PC-3 (cell line): ENCODE measurements at regions not wholly inside any gene's neighbourhood (a gene's known extent, or its start where the extent isn't known, plus 50 kb on each side); places are given as distances from the start of the nearest gene placed in this dataset.

Experiments
- ATAC-seq: fragments of 200-7000 bp; cut with Tn5 transposase; 2 replicates; pipeline ENCODE4 v1.9.1; 2020; ENCODE audit warnings: mild to moderate bottlenecking, moderate library complexity
- BruUV-seq: library from RNA; stranded (reverse); fragments of 400-500 nt; replicated peaks from 2 replicates; lab custom pipeline; 2021; lab: Mats Ljungman, UMichigan
- CTCF ChIA-PET: fragments of 300-600 bp; sonication (Branson Sonifier 250); formaldehyde crosslinking; loops from one replicate; lab custom pipeline; 2022; ENCODE audit warnings: antibody characterized with exemption; lab: Charles Lee
- POLR2A ChIA-PET: fragments of 300-600 bp; sonication (Branson Sonifier 250); formaldehyde crosslinking; loops from one replicate; lab custom pipeline; 2022; ENCODE audit warnings: antibody characterized with exemption; ENCODE audit not compliant: unreplicated experiment; lab: Charles Lee
- DNase-seq: peaks from one replicate; pipeline ENCODE4 v3.0.0-alpha.2; 2015
- H2AFZ ChIP-seq: fragments of 300-600 bp; sonication (generic); 2 replicates; pipeline ENCODE4 v1.6.0; 2016; ENCODE audit warnings: antibody characterized with exemption, low read length
- H3F3A ChIP-seq: fragments of 300-600 bp; sonication (generic); one replicate; pipeline ENCODE4 v1.6.0; 2017; ENCODE audit warnings: antibody characterized with exemption, low read length, control low read depth, mild to moderate bottlenecking; ENCODE audit not compliant: unreplicated experiment
- H3K27ac ChIP-seq: fragments of 300-600 bp; sonication (generic); 2 replicates; pipeline ENCODE4 v1.5.1; 2016; ENCODE audit warnings: mild to moderate bottlenecking, low read length
- H3K27me3 ChIP-seq: fragments of 300-600 bp; sonication (generic); 2 replicates; pipeline ENCODE4 v1.6.1; 2016; ENCODE audit warnings: low read length, mixed read lengths
- H3K36me3 ChIP-seq: fragments of 300-600 bp; sonication (generic); 2 replicates; pipeline ENCODE4 v1.6.1; 2016; ENCODE audit warnings: low read depth, mixed run types, low read length, mixed read lengths
- H3K4me1 ChIP-seq: fragments of 300-600 bp; sonication (generic); 2 replicates; pipeline ENCODE4 v1.5.1; 2016; ENCODE audit warnings: low read length; ENCODE audit not compliant: insufficient read depth
- H3K4me2 ChIP-seq: fragments of 300-600 bp; sonication (generic); 2 replicates; pipeline ENCODE4 v1.6.0; 2016; ENCODE audit warnings: low read length
- H3K4me3 ChIP-seq: fragments of 300-600 bp; sonication (generic); 2 replicates; pipeline ENCODE4 v1.5.1; 2016; ENCODE audit warnings: mild to moderate bottlenecking, low read length, mixed read lengths
- H3K79me2 ChIP-seq: fragments of 300-600 bp; sonication (generic); 2 replicates; pipeline ENCODE4 v1.6.1; 2017; ENCODE audit warnings: low read length, mixed read lengths
- H3K9ac ChIP-seq: fragments of 300-600 bp; sonication (generic); 2 replicates; pipeline ENCODE4 v1.6.0; 2016; ENCODE audit warnings: mild to moderate bottlenecking, low read length
- H3K9me2 ChIP-seq: fragments of 300-600 bp; sonication (generic); replicated peaks from 2 replicates; pipeline ENCODE4 v1.6.1; 2016; ENCODE audit warnings: mixed run types, low read length, mixed read lengths
- H3K9me3 ChIP-seq: fragments of 300-600 bp; sonication (generic); 2 replicates; pipeline ENCODE4 v1.6.1; 2016; ENCODE audit warnings: low read length, mixed read lengths
- H4K20me1 ChIP-seq: fragments of 300-600 bp; sonication (generic); 2 replicates; pipeline ENCODE4 v1.6.1; 2016; ENCODE audit warnings: low read length, mixed read lengths
- EZH2 ChIP-seq: fragments of 300-600 bp; sonication (generic); IDR thresholded peaks from one replicate; pipeline ENCODE4 v1.6.1; 2017; ENCODE audit warnings: antibody characterized with exemption, mild to moderate bottlenecking, low read length; ENCODE audit not compliant: unreplicated experiment
- EZH2phosphoT487 ChIP-seq: fragments of 300-600 bp; sonication (generic); IDR thresholded peaks from 2 replicates; pipeline ENCODE4 v1.6.1; 2018; ENCODE audit warnings: mild to moderate bottlenecking, antibody characterized with exemption, low read length, borderline replicate concordance
- intact Hi-C: fragments of 100-400 bp; cut with micrococcal nuclease; formaldehyde crosslinking; loops from 2 replicates; pipeline ENCODE4 v1.9.0; 2023
- TF ChIP-seq, protein P1 (sequence below): fragments of 300-600 bp; sonication (generic); conservative IDR thresholded peaks from 2 replicates; pipeline ENCODE4 v1.5.1; 2017; ENCODE audit warnings: antibody characterized with exemption, low read depth, mild to moderate bottlenecking, low read length

GRCh38 chr6:156658186-156658965 lies 118.8 kb upstream of the ARID1B start:
- H3K79me2 ChIP-seq: no peaks in the 10 kb centered on the region
- no peak overlapping the region for H3K4me2 ChIP-seq
- ATAC-seq: no peak
- no peaks in the 10 kb centered on the region for H3K27me3 ChIP-seq
- H3F3A ChIP-seq: no peaks in the 10 kb centered on the region
- ChIA-PET CTCF (no interaction called here), POLR2A (no interaction called here)
- H3K27ac ChIP-seq: no peak overlapping the region
- no peaks in the 10 kb centered on the region for H3K9me2 ChIP-seq
- TF ChIP-seq EZH2 (no peak), EZH2phosphoT487 (no peak)
- TF ChIP-seq, protein P1, sequence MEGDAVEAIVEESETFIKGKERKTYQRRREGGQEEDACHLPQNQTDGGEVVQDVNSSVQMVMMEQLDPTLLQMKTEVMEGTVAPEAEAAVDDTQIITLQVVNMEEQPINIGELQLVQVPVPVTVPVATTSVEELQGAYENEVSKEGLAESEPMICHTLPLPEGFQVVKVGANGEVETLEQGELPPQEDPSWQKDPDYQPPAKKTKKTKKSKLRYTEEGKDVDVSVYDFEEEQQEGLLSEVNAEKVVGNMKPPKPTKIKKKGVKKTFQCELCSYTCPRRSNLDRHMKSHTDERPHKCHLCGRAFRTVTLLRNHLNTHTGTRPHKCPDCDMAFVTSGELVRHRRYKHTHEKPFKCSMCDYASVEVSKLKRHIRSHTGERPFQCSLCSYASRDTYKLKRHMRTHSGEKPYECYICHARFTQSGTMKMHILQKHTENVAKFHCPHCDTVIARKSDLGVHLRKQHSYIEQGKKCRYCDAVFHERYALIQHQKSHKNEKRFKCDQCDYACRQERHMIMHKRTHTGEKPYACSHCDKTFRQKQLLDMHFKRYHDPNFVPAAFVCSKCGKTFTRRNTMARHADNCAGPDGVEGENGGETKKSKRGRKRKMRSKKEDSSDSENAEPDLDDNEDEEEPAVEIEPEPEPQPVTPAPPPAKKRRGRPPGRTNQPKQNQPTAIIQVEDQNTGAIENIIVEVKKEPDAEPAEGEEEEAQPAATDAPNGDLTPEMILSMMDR: no peak
- DNase-seq: no peak
- H4K20me1 ChIP-seq: no peaks in the 10 kb centered on the region
- BruUV-seq: no TSS peak
- H3K4me3 ChIP-seq: no peak overlapping the region
- no peak overlapping the region for H3K9ac ChIP-seq
- H3K36me3 ChIP-seq: no peaks in the 10 kb centered on the region
- intact Hi-C loops: no loop called here
- H3K4me1 ChIP-seq: no peaks in the 10 kb centered on the region; the same call in 1 of the 2 replicates
- H3K9me3 ChIP-seq: no peaks in the 10 kb centered on the region
- H2AFZ ChIP-seq: no peak overlapping the region

DNA sequence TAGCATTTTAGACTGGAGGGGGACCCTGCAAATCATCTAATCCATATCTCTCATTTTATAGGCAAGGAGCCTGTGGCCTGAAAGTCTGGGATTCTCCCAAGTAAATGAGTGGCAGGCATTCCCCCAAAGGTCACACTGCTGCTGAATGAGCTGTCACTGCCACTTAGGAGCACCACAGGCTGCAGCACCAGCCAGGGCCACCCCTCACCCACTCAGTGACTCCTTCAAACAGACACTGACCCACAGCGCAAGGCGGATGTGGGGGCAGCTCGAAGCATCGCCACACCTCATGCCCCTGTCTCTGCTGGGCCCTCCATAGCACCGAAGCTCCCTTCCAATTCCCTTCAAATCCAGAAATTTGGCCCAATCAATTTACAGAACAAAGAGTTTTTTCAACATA lies 119.9 kb upstream of the ARID1B start:
- no peak overlapping the region for H3K9ac ChIP-seq
- no TSS peak for BruUV-seq
- no peak overlapping the region for H3K4me3 ChIP-seq
- TF ChIP-seq, protein P1: no peak
- no peak for TF ChIP-seq EZH2
- no peak for TF ChIP-seq EZH2phosphoT487
- ATAC-seq: no peak
- no peak overlapping the region for H2AFZ ChIP-seq
- H3F3A ChIP-seq: no peaks in the 10 kb centered on the region
- H3K79me2 ChIP-seq: no peaks in the 10 kb centered on the region
- H3K9me3 ChIP-seq: no peaks in the 10 kb centered on the region
- no peaks in the 10 kb centered on the region for H3K27me3 ChIP-seq
- no peak overlapping the region for H3K4me2 ChIP-seq
- no peak overlapping the region for H3K27ac ChIP-seq
- H3K36me3 ChIP-seq: no peaks in the 10 kb centered on the region
- H4K20me1 ChIP-seq: no peaks in the 10 kb centered on the region
- ChIA-PET CTCF (no interaction called here), POLR2A (no interaction called here)
- DNase-seq: no peak
- intact Hi-C loops: no loop called here
- H3K4me1 ChIP-seq: no peaks in the 10 kb centered on the region; the same call in 1 of the 2 replicates
- no peaks in the 10 kb centered on the region for H3K9me2 ChIP-seq
